SK-N-MC (cell line): ENCODE measurements at regions not wholly inside any gene's neighbourhood (a gene's known extent, or its start where the extent isn't known, plus 50 kb on each side); places are given as distances from the start of the nearest gene placed in this dataset.

Experiments
- EZH2 ChIP-seq: fragments of 200-600 bp; sonication (generic); IDR thresholded peaks from one replicate; pipeline ENCODE4 v1.6.1; 2017; ENCODE audit warnings: antibody characterized with exemption
- FOXP2 ChIP-seq: optimal IDR thresholded peaks from 2 replicates; pipeline ENCODE3; 2011; ENCODE audit warnings: mild to moderate bottlenecking, moderate library complexity; ENCODE audit not compliant: insufficient read depth; ENCODE audit errors: extremely low read length, control extremely low read depth
- POLR2AphosphoS5 ChIP-seq: IDR thresholded peaks from 2 replicates; pipeline ENCODE4 v1.6.1; 2012; ENCODE audit warnings: mild to moderate bottlenecking, low read depth, low read length, borderline replicate concordance

GRCh38 chr4:126512979-126513378, 1119.8 kb upstream of the INTU start:
- no peak for TF ChIP-seq EZH2
- TF ChIP-seq POLR2AphosphoS5: no peak
- no peak for TF ChIP-seq FOXP2
